WTC11 (cell line): ENCODE measurements at regions not wholly inside any gene's neighbourhood (a gene's known extent, or its start where the extent isn't known, plus 50 kb on each side); places are given as distances from the start of the nearest gene placed in this dataset.

Experiments used
- ATAC-seq: fragments of 200-7000 bp; cut with Tn5 transposase; 2 replicates; pipeline ENCODE4 v1.10.0; 2021; ENCODE audit warnings: mild to moderate bottlenecking, moderate library complexity
- CTCF ChIA-PET: fragments of 300-600 bp; sonication (Branson Sonifier 250); formaldehyde crosslinking; loops from one replicate; lab custom pipeline; 2021; ENCODE audit warnings: antibody characterized with exemption; lab: Charles Lee
- POLR2A ChIA-PET: fragments of 350-600 bp; sonication (Branson Sonifier 250); formaldehyde crosslinking; loops from one replicate; lab custom pipeline; 2021; ENCODE audit warnings: antibody characterized with exemption; lab: Charles Lee
- DNase-seq: peaks from one replicate; pipeline ENCODE4 v3.0.0; 2021; ENCODE audit warnings: low spot score
- H3K27ac Mint-ChIP-seq: 2 replicates; pipeline ENCODE4 v1.8.0; 2021; ENCODE audit warnings: mixed read lengths
- H3K27me3 Mint-ChIP-seq: 2 replicates; pipeline ENCODE4 v1.8.0; 2021; ENCODE audit warnings: low read depth, mild to moderate bottlenecking, moderate library complexity, mixed read lengths
- H3K36me3 Mint-ChIP-seq: 2 replicates; pipeline ENCODE4 v1.8.0; 2021; ENCODE audit warnings: mixed read lengths
- H3K4me1 Mint-ChIP-seq: 2 replicates; pipeline ENCODE4 v1.8.0; 2022; ENCODE audit warnings: mixed read lengths
- H3K4me3 Mint-ChIP-seq: 2 replicates; pipeline ENCODE4 v1.8.0; 2021; ENCODE audit warnings: mild to moderate bottlenecking, moderate library complexity, mixed read lengths
- H3K9me3 Mint-ChIP-seq: 2 replicates; pipeline ENCODE4 v1.8.0; 2021; ENCODE audit warnings: mixed read lengths
- AR ChIP-seq: fragments of 250-450 bp; sonication (Bioruptor Pico); IDR thresholded peaks from 2 replicates; pipeline ENCODE4 v1.9.0; 2021; ENCODE audit warnings: mild to moderate bottlenecking
- ARID4B ChIP-seq: sonication (generic); formaldehyde crosslinking; IDR thresholded peaks from 2 replicates; pipeline ENCODE4 v1.8.0; 2023; ENCODE audit warnings: missing genetic modification reagents, mild to moderate bottlenecking, borderline replicate concordance
- CREB1 ChIP-seq: sonication (generic); formaldehyde crosslinking; IDR thresholded peaks from 2 replicates; pipeline ENCODE4 v1.8.0; 2023; ENCODE audit warnings: mild to moderate bottlenecking, missing genetic modification reagents
- CREM ChIP-seq: sonication (generic); formaldehyde crosslinking; IDR thresholded peaks from 2 replicates; pipeline ENCODE4 v1.8.1; 2022; ENCODE audit warnings: mild to moderate bottlenecking, missing genetic modification reagents, moderate library complexity
- E2F4 ChIP-seq: sonication (generic); formaldehyde crosslinking; IDR thresholded peaks from 2 replicates; pipeline ENCODE4 v1.8.1; 2022; ENCODE audit warnings: low read depth, mild to moderate bottlenecking, moderate library complexity, missing genetic modification reagents, borderline replicate concordance
- ESRRA ChIP-seq: sonication (generic); formaldehyde crosslinking; IDR thresholded peaks from 2 replicates; pipeline ENCODE4 v1.8.1; 2022; ENCODE audit warnings: mild to moderate bottlenecking, missing genetic modification reagents, borderline replicate concordance
- ETV6 ChIP-seq: sonication (generic); formaldehyde crosslinking; IDR thresholded peaks from 2 replicates; pipeline ENCODE4 v1.8.1; 2022; ENCODE audit warnings: mild to moderate bottlenecking, missing genetic modification reagents
- FOXK1 ChIP-seq: sonication (generic); formaldehyde crosslinking; IDR thresholded peaks from 2 replicates; pipeline ENCODE4 v1.8.0; 2022; ENCODE audit warnings: mild to moderate bottlenecking, moderate library complexity, missing genetic modification reagents
- GABPB1 ChIP-seq: sonication (generic); formaldehyde crosslinking; IDR thresholded peaks from 2 replicates; pipeline ENCODE4 v1.8.1; 2023; ENCODE audit warnings: mild to moderate bottlenecking, missing genetic modification reagents
- GRHL2 ChIP-seq: fragments of 250-450 bp; sonication (Bioruptor Pico); IDR thresholded peaks from 2 replicates; pipeline ENCODE4 v1.8.0; 2022; ENCODE audit warnings: mild to moderate bottlenecking, moderate library complexity; ENCODE audit not compliant: insufficient replicate concordance, severe bottlenecking
- GTF2I ChIP-seq: fragments of 250-450 bp; sonication (Bioruptor Pico); conservative IDR thresholded peaks from 2 replicates; pipeline ENCODE4 v1.4.0; 2021; ENCODE audit warnings: mild to moderate bottlenecking
- IRF2 ChIP-seq: sonication (generic); formaldehyde crosslinking; IDR thresholded peaks from 2 replicates; pipeline ENCODE4 v1.8.0; 2022; ENCODE audit warnings: low read depth, missing genetic modification reagents, borderline replicate concordance
- JUN ChIP-seq: sonication (generic); formaldehyde crosslinking; IDR thresholded peaks from 2 replicates; pipeline ENCODE4 v1.8.0; 2023; ENCODE audit warnings: mild to moderate bottlenecking, missing genetic modification reagents
- KAT7 ChIP-seq: sonication (generic); formaldehyde crosslinking; IDR thresholded peaks from 2 replicates; pipeline ENCODE4 v1.8.1; 2023; ENCODE audit warnings: missing genetic modification reagents, mild to moderate bottlenecking, borderline replicate concordance
- MAX ChIP-seq: sonication (generic); formaldehyde crosslinking; IDR thresholded peaks from 2 replicates; pipeline ENCODE4 v1.8.0; 2022; ENCODE audit warnings: mild to moderate bottlenecking, missing genetic modification reagents
- NFATC4 ChIP-seq: fragments of 250-450 bp; sonication (Bioruptor Pico); IDR thresholded peaks from 2 replicates; pipeline ENCODE4 v1.9.0; 2021; ENCODE audit warnings: mild to moderate bottlenecking
- OVOL2 ChIP-seq: fragments of 250-450 bp; sonication (Bioruptor Pico); IDR thresholded peaks from 2 replicates; pipeline ENCODE4 v1.9.0; 2021; ENCODE audit warnings: mild to moderate bottlenecking, borderline replicate concordance
- STAT6 ChIP-seq: sonication (generic); formaldehyde crosslinking; conservative IDR thresholded peaks from 2 replicates; pipeline ENCODE4 v1.8.1; 2023; ENCODE audit warnings: mild to moderate bottlenecking, low read depth, missing genetic modification reagents, moderate library complexity
- USF1 ChIP-seq: sonication (generic); formaldehyde crosslinking; IDR thresholded peaks from 2 replicates; pipeline ENCODE4 v1.8.0; 2022; ENCODE audit warnings: mild to moderate bottlenecking, missing genetic modification reagents
- ZBTB21 ChIP-seq: sonication (generic); formaldehyde crosslinking; IDR thresholded peaks from 2 replicates; pipeline ENCODE4 v1.8.1; 2023; ENCODE audit warnings: mild to moderate bottlenecking, missing genetic modification reagents, borderline replicate concordance
- ZNF423 ChIP-seq: fragments of 250-450 bp; sonication (Bioruptor Pico); IDR thresholded peaks from 2 replicates; pipeline ENCODE4 v2.1.2; 2022; ENCODE audit warnings: mild to moderate bottlenecking, moderate library complexity
- ZNF671 ChIP-seq: fragments of 250-450 bp; sonication (Bioruptor Pico); IDR thresholded peaks from 2 replicates; pipeline ENCODE4 v1.8.0; 2021; ENCODE audit warnings: mild to moderate bottlenecking

- TF ChIP-seq JUN (CRISPR knock-in tag) (no peak), GTF2I (no peak), ETV6 (CRISPR knock-in tag) (no peak), USF1 (no peak), FOXK1 (no peak), ZNF671 (no peak)
These were observed 319.2 kb upstream of the PCDH9 start (continued) for GRCh38 chr13:67549331-67549730.

GRCh38 chr13:67538906-67539305, 308.8 kb upstream of the PCDH9 start:
- Mint-ChIP-seq H3K27me3 (no peaks in the 10 kb centered on the region), H3K4me3 (no peak overlapping the region), H3K4me1 (no peaks in the 10 kb centered on the region), H3K27ac (no peak overlapping the region), H3K36me3 (no peaks in the 10 kb centered on the region), H3K9me3 (no peaks in the 10 kb centered on the region)
- CTCF ChIA-PET: no interaction called here
- DNase-seq (no peak), ATAC-seq (no peak)
- POLR2A ChIA-PET: no interaction called here
- TF ChIP-seq GRHL2 (CRISPR knock-in tag): no peak

- DNase-seq (no peak), ATAC-seq (0 out of 2 replicates have a peak, but pooled peaks have one; percentile 23)
- Mint-ChIP-seq H3K4me1 (peaks cover 32% of the 10 kb centered on the region), H3K36me3 (peaks cover 7% of the 10 kb centered on the region), H3K4me3 (no peak overlapping the region)
- TF ChIP-seq NFATC4 (CRISPR knock-in tag): no peak
- no peak for TF ChIP-seq STAT6 (CRISPR knock-in tag)
- TF ChIP-seq OVOL2 (CRISPR knock-in tag): no peak
- TF ChIP-seq KAT7 (CRISPR knock-in tag): no peak
- no peak for TF ChIP-seq CREM
- TF ChIP-seq IRF2 (CRISPR knock-in tag): no peak
- TF ChIP-seq ZNF423 (CRISPR knock-in tag): no peak
- TF ChIP-seq ARID4B (CRISPR knock-in tag): no peak
- no peak for TF ChIP-seq CREB1
- TF ChIP-seq ZBTB21 (CRISPR knock-in tag): no peak
- TF ChIP-seq ESRRA (CRISPR knock-in tag): no peak
- TF ChIP-seq AR (CRISPR knock-in tag): no peak
- no peak for TF ChIP-seq GABPB1 (CRISPR knock-in tag)
- TF ChIP-seq E2F4 (CRISPR knock-in tag): no peak
- TF ChIP-seq MAX (CRISPR knock-in tag): no peak
- TF ChIP-seq, all 79 proteins: peak for 0
- no peaks in the 10 kb centered on the region for H3K27me3 Mint-ChIP-seq
- CTCF ChIA-PET: no interaction called here
- POLR2A ChIA-PET: no interaction called here
- peaks cover 14% of the 10 kb centered on the region for H3K9me3 Mint-ChIP-seq
- no peak overlapping the region for H3K27ac Mint-ChIP-seq
These were observed 290.8 kb upstream of the PCDH9 start for GRCh38 chr13:67520886-67521285.
